AG04450 (cell line): ENCODE measurements at regions not wholly inside any gene's neighbourhood (a gene's known extent, or its start where the extent isn't known, plus 50 kb on each side); places are given as distances from the start of the nearest gene placed in this dataset.

ENCODE experiments used
- CTCF ChIA-PET: fragments of 300-600, 350-600 bp; formaldehyde crosslinking; extraction: SDS; loops from one replicate; lab custom pipeline; 2022; ENCODE audit warnings: antibody characterized with exemption, inconsistent platforms; lab: Charles Lee
- POLR2A ChIA-PET: fragments of 350-600 bp; formaldehyde crosslinking; extraction: SDS; loops from one replicate; lab custom pipeline; 2021; ENCODE audit warnings: antibody characterized with exemption, inconsistent platforms; lab: Yijun Ruan, JAX
- DNase-seq: peaks from one replicate; pipeline ENCODE4 v3.0.0-alpha.2; 2011; ENCODE audit warnings: low read depth, low spot score
- H3K27ac ChIP-seq: one replicate; pipeline ENCODE4 v1.5.1; 2012; ENCODE audit warnings: low read depth, low read length, control low read depth
- H3K27me3 ChIP-seq: one replicate; pipeline ENCODE4 v1.6.0; 2012; ENCODE audit warnings: low read length; ENCODE audit not compliant: control insufficient read depth, insufficient read depth
- H3K4me3 ChIP-seq: 2 replicates; pipeline ENCODE4 v1.5.1; 2011; ENCODE audit warnings: mild to moderate bottlenecking, low read depth, low read length, control low read depth
- H3K9me3 ChIP-seq: 2 replicates; pipeline ENCODE4 v1.5.1; 2012; ENCODE audit warnings: low read length; ENCODE audit not compliant: control insufficient read depth, insufficient read depth
- TF ChIP-seq, protein P1 (sequence below): IDR thresholded peaks from 2 replicates; pipeline ENCODE4 v1.5.1; 2011; ENCODE audit warnings: low read depth, low read length, control low read depth, inconsistent platforms

DNA sequence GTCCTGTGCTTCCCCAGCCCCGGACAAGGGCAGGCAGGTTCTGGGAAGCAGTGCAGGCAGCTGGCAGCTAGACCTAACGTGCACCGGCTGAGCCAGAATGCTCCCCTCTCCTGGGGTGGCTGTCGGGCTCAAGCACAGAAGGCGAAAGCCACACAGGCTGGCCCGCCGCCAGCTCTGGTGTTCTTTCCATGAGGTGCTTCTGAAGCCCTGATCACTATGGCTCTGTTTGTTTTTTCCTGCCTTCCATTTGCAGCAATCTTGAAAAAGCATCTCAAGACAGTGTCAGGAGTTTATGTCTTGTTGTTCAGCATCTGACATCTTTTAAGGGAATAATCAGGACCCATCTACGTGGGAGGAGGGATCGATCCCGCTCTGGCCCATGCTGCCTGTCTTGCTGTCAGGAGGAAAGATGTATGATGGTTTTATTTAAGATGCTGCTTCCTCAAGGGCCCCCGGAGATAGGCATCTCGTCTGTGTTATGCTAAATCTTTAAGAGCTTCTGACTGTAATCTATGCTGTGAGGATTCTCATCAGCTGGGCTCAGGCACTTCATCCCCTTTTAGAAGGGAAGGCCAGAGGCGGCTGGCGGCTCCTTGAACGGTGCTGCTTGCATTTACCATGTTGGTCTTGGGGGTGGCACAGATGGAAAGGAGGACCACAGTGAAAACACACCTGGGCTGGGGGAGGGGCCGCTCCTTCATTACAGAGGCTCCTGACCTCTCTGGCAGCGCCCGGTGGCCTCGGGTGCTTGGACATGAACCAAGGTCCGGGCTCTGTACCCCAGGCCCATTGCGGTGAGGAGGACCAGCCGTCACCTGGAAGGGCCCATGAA is 118.5 kb upstream of the HDAC4 start:
- H3K27ac ChIP-seq, result no peak overlapping the region
- DNase-seq, result no peak
- CTCF ChIA-PET, result no interaction called here
- peaks cover 2% of the 10 kb centered on the region for H3K27me3 ChIP-seq
- POLR2A ChIA-PET, result no interaction called here
- no peak overlapping the region for H3K4me3 ChIP-seq
- TF ChIP-seq, protein P1, sequence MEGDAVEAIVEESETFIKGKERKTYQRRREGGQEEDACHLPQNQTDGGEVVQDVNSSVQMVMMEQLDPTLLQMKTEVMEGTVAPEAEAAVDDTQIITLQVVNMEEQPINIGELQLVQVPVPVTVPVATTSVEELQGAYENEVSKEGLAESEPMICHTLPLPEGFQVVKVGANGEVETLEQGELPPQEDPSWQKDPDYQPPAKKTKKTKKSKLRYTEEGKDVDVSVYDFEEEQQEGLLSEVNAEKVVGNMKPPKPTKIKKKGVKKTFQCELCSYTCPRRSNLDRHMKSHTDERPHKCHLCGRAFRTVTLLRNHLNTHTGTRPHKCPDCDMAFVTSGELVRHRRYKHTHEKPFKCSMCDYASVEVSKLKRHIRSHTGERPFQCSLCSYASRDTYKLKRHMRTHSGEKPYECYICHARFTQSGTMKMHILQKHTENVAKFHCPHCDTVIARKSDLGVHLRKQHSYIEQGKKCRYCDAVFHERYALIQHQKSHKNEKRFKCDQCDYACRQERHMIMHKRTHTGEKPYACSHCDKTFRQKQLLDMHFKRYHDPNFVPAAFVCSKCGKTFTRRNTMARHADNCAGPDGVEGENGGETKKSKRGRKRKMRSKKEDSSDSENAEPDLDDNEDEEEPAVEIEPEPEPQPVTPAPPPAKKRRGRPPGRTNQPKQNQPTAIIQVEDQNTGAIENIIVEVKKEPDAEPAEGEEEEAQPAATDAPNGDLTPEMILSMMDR, result no peak
- peaks cover 42% of the 10 kb centered on the region; the same call in 1 of the 2 replicates for H3K9me3 ChIP-seq

DNA sequence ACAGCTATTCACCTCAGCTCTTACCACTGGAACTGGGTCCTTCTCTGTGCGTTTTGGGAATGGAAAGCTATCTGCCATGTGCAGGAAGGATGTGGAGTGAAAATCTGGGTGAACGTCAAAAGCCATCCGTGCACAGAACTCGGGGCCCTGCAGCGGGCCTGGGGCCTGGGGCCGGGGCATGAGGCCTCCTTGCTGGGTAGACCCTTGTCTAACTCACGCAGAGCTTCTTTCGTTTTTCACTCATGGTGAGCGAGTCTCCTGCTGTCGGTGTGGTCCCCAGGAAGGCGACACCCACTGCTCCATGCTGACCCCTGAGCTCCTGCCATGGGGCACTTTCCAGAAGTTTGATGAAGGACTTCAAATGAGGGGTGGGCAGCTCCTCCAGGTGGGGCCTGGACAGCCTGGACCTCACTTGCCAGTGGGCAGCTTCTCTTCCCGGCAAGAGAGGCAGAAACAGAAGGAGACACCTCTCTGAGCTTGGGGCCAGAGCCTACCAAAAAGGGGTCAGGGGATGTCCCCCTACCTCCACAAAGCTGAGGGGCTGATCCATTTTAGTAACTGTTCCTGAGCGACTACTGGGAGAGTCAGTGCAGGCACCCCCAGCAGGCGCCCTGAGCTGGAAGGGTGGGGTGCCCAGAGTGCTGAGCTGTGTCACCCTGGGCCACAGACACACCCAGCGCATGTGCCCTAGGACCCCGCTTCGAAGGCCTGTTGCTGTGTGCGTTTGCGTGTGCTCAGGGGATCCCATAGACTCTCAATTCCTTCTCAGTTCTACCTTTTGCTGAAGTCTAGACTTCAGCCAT is 117.7 kb upstream of the HDAC4 start:
- H3K9me3 ChIP-seq, result peaks cover 38% of the 10 kb centered on the region; the same call in 1 of the 2 replicates
- TF ChIP-seq, protein P1, result no peak
- CTCF ChIA-PET, result no interaction called here
- POLR2A ChIA-PET, result no interaction called here
- DNase-seq, result no peak
- H3K4me3 ChIP-seq, result no peak overlapping the region
- H3K27me3 ChIP-seq, result peaks cover 2% of the 10 kb centered on the region
- no peak overlapping the region for H3K27ac ChIP-seq

DNA sequence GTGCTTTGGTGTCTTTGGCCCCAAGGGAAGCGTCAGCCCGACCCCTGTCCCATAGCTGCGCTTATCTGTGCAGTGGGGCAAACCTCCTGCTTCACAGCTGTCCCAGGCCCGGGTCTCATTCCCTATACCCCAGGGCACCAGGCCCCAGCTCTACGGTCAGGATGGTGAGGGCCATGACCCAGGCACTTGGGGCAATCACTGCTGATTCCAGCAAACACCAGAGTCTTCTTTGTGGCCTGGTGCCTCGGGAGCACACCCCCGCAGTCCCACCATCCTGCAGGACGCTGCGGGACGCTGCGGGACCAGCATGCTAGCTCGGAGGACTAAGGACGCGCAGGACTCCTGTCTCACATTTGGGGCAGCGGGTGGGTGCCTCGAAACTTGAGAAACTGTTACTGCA is 116.9 kb upstream of the HDAC4 start:
- peaks cover 31% of the 10 kb centered on the region; the same call in 1 of the 2 replicates for H3K9me3 ChIP-seq
- H3K27me3 ChIP-seq, result no peaks in the 10 kb centered on the region
- TF ChIP-seq, protein P1, result no peak
- no peak for DNase-seq
- H3K27ac ChIP-seq, result no peak overlapping the region
- ChIA-PET POLR2A (no interaction called here), CTCF (no interaction called here)
- no peak overlapping the region for H3K4me3 ChIP-seq

DNA sequence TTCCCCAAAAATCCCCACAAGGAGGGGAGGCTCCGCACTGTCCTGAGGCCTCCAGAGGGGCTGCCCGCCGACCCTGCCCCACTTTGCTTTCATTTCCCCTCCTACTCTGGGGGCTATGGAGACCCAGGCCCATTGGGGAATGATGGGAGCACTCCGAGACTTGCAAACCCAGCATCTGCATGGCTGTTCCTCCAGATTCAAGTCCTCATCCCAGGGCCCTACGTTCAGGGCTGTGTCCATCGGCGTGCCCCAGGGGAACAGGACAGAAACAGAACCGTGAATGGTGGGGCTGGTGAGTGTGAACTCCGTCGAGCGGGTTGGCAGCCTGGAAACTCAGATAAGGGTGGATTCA is 116.1 kb upstream of the HDAC4 start:
- Histone ChIP-seq H3K27me3 (no peaks in the 10 kb centered on the region), H3K27ac (no peak overlapping the region), H3K9me3 (peaks cover 31% of the 10 kb centered on the region; the same call in 1 of the 2 replicates), H3K4me3 (no peak overlapping the region)
- TF ChIP-seq, protein P1, result no peak
- ChIA-PET POLR2A (no interaction called here), CTCF (no interaction called here)
- no peak for DNase-seq
